Adrenal gland (tissue), 5 donors: ENCODE measurements at regions not wholly inside any gene's neighbourhood (a gene's known extent, or its start where the extent isn't known, plus 50 kb on each side); places are given as distances from the start of the nearest gene placed in this dataset.

Experiments
- POLR2A ChIP-seq, 2 donors: fragments of 450-650 bp; IDR thresholded peaks; one replicate each; pipeline ENCODE4 v1.6.1; 2017; ENCODE audit warnings: antibody characterized with exemption in 2 of 2, mild to moderate bottlenecking in 2 of 2, moderate library complexity in 1 of 2
- TF ChIP-seq, protein P1 (sequence below), 6 experiments: fragments of 450-650 bp in 4 of 6; fragments of 200-600 bp in 2 of 6; sonication (generic) in 1 of 6; IDR thresholded peaks; 1 replicate in 5 of 6; 2 replicates in 1 of 6; pipeline versions ENCODE4 v1.5.1 to v1.8.0; 2016 to 2021; ENCODE audit warnings: antibody characterized with exemption in 6 of 6, mild to moderate bottlenecking in 2 of 6, moderate library complexity in 1 of 6
- donor health status: DM: no; HTN: no; CAD: no.

DNA sequence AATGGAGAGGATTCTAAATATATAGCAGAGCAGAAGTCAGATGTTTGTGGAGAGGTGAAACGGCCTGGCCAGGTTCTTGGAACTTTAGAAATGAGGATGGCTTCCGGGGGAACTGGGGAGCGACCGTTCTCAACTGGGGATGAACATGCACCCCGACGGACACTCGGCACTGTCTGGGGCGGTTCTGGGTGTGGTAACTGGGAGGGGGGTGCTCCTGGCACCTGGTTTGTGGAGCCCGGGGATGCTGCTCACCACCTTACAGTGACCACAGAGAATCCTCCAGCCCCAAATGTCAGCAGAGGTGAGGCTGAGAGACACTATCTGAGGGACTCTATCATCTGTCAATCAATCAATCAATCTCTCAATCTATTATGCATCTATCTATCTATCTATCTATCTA lies 69.0 kb upstream of the PPP2R3B start:
- TF ChIP-seq, protein P1, sequence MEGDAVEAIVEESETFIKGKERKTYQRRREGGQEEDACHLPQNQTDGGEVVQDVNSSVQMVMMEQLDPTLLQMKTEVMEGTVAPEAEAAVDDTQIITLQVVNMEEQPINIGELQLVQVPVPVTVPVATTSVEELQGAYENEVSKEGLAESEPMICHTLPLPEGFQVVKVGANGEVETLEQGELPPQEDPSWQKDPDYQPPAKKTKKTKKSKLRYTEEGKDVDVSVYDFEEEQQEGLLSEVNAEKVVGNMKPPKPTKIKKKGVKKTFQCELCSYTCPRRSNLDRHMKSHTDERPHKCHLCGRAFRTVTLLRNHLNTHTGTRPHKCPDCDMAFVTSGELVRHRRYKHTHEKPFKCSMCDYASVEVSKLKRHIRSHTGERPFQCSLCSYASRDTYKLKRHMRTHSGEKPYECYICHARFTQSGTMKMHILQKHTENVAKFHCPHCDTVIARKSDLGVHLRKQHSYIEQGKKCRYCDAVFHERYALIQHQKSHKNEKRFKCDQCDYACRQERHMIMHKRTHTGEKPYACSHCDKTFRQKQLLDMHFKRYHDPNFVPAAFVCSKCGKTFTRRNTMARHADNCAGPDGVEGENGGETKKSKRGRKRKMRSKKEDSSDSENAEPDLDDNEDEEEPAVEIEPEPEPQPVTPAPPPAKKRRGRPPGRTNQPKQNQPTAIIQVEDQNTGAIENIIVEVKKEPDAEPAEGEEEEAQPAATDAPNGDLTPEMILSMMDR (IDR thresholded peaks at IDR 0.05): no peak
- TF ChIP-seq POLR2A (IDR thresholded peaks at IDR 0.05): no peak
